ENCODE measurements at regions not wholly inside any gene's neighbourhood (a gene's known extent, or its start where the extent isn't known, plus 50 kb on each side); places are given as distances from the start of the nearest gene placed in this dataset.
A peak's percentile ranks its signal among the peaks of the same experiment; 100 is the strongest.

GRCh38 chr12:58301730-58302122 lies 360.4 kb downstream of the ATP23 start:
- TF ChIP-seq CTCF (IDR thresholded peaks at IDR 0.05; ENCODE audit: unreplicated experiment), result no peak
- intact Hi-C loops (cut with micrococcal nuclease), result no loop called here
- peaks cover 7% of the 10 kb centered on the region for H3K4me1 Mint-ChIP-seq (ENCODE audit: insufficient read depth, unreplicated experiment)
- BruUV-seq (replicated peaks), result no TSS peak
- no peaks in the 10 kb centered on the region for H3K9me3 Mint-ChIP-seq (ENCODE audit: unreplicated experiment)
- no peak overlapping the region for H3K27ac Mint-ChIP-seq (ENCODE audit: low read depth, unreplicated experiment)
- no peaks in the 10 kb centered on the region for H3K36me3 Mint-ChIP-seq (ENCODE audit: insufficient read depth, unreplicated experiment)
- DNase-seq (ENCODE audit: unreplicated experiment), result no peak
- ChIA-PET CTCF (interaction anchor here (1.3 kb wide), 1 partner anchor 10 kb away, joined by 6 read pairs; no protein-coding TSS in a partner anchor), POLR2A (no interaction called here)
- H3K27me3 Mint-ChIP-seq (ENCODE audit: insufficient read depth, unreplicated experiment), result no peaks in the 10 kb centered on the region
- no peak overlapping the region for H3K4me3 Mint-ChIP-seq (ENCODE audit: unreplicated experiment)

DNA sequence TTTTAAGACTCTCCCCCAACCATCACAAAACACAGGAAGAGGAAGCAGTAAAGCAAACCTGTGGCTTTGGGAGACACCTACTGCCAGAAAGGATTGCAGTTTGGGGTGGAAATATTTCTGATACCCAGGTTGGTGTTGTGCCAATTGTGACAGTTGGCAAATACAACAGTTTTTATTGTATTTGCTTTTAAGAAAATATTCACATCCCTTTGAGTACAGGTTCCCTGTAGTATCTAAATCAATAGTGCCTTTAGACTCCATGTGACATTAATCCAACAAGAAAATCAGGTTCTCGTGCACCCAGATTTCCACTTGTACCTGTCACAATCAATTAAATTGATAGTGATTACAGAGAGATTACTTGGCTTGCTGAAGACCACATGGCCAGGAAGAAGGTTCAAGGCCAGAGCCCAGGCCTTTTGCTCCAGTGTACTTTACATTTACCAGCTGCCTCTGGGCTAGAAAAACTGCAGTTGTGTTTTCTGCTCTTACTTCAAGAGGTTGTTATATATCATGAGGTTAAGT lies 361.2 kb downstream of the ATP23 start:
- intact Hi-C loops (cut with micrococcal nuclease), result no loop called here
- peak; percentile 13 for DNase-seq (ENCODE audit: unreplicated experiment)
- BruUV-seq (replicated peaks), result no TSS peak

GRCh38 chr12:58306266-58307000 lies 365.1 kb downstream of the ATP23 start:
- DNase-seq (ENCODE audit: unreplicated experiment), result no peak
- TF ChIP-seq CTCF (IDR thresholded peaks at IDR 0.05; ENCODE audit: unreplicated experiment), result no peak
- no TSS peak for BruUV-seq (replicated peaks)
- Mint-ChIP-seq H3K27me3 (ENCODE audit: insufficient read depth, unreplicated experiment) (no peaks in the 10 kb centered on the region), H3K27ac (ENCODE audit: low read depth, unreplicated experiment) (no peak overlapping the region), H3K4me1 (ENCODE audit: insufficient read depth, unreplicated experiment) (peaks cover 22% of the 10 kb centered on the region), H3K36me3 (ENCODE audit: insufficient read depth, unreplicated experiment) (no peaks in the 10 kb centered on the region), H3K4me3 (ENCODE audit: unreplicated experiment) (no peak overlapping the region), H3K9me3 (ENCODE audit: unreplicated experiment) (no peaks in the 10 kb centered on the region)
- ChIA-PET CTCF (interaction anchor here (0.6 kb wide), 1 partner anchor 172 kb away, joined by 3 read pairs; no protein-coding TSS in a partner anchor), POLR2A (no interaction called here)
- intact Hi-C loops (cut with micrococcal nuclease), result no loop called here

More for the DNA sequence above, 361.2 kb downstream of the ATP23 start:
- no peak overlapping the region for H3K27ac Mint-ChIP-seq (ENCODE audit: low read depth, unreplicated experiment)
- no peak overlapping the region for H3K4me3 Mint-ChIP-seq (ENCODE audit: unreplicated experiment)
- H3K9me3 Mint-ChIP-seq (ENCODE audit: unreplicated experiment), result no peaks in the 10 kb centered on the region
- no peaks in the 10 kb centered on the region for H3K36me3 Mint-ChIP-seq (ENCODE audit: insufficient read depth, unreplicated experiment)
- ChIA-PET CTCF (interaction anchor here (0.7 to 1.1 kb wide), 2 partner anchors 31 to 298 kb away, joined by 3 to 4 read pairs; no protein-coding TSS in a partner anchor), POLR2A (no interaction called here)
- peaks cover 7% of the 10 kb centered on the region for H3K4me1 Mint-ChIP-seq (ENCODE audit: insufficient read depth, unreplicated experiment)
- no peaks in the 10 kb centered on the region for H3K27me3 Mint-ChIP-seq (ENCODE audit: insufficient read depth, unreplicated experiment)
- TF ChIP-seq CTCF (IDR thresholded peaks at IDR 0.05; ENCODE audit: unreplicated experiment), result peak; percentile 7

DNA sequence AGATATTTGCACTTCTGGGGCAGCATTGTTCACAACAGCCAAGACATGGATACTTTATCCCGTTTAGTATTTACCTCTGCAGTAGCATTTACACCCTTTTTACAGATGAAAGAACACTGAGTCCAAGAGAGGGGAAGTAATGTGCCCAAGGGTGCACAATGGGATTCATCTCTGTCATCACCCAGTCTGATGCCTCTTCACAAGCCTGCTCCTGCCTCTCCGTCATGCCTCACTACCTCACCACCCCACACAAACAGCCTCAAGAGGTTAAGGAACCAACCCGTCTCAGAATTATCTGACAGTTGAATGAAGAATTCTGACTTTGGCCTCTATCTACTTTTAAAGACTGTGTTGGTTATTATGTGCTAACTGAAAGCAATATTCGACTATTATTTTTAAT lies 368.4 kb downstream of the ATP23 start:
- H3K9me3 Mint-ChIP-seq (ENCODE audit: unreplicated experiment), result no peaks in the 10 kb centered on the region
- CTCF ChIA-PET, result no interaction called here
- no peaks in the 10 kb centered on the region for H3K36me3 Mint-ChIP-seq (ENCODE audit: insufficient read depth, unreplicated experiment)
- H3K4me1 Mint-ChIP-seq (ENCODE audit: insufficient read depth, unreplicated experiment), result peaks cover 21% of the 10 kb centered on the region
- POLR2A ChIA-PET, result interaction anchor here (1.6 kb wide), 1 partner anchor 27 kb away, joined by 7 read pairs; no protein-coding TSS in a partner anchor
- no peak overlapping the region for H3K27ac Mint-ChIP-seq (ENCODE audit: low read depth, unreplicated experiment)
- H3K27me3 Mint-ChIP-seq (ENCODE audit: insufficient read depth, unreplicated experiment), result no peaks in the 10 kb centered on the region
- BruUV-seq (replicated peaks), result no TSS peak
- no peak for TF ChIP-seq CTCF (IDR thresholded peaks at IDR 0.05; ENCODE audit: unreplicated experiment)
- H3K4me3 Mint-ChIP-seq (ENCODE audit: unreplicated experiment), result no peak overlapping the region
- DNase-seq (ENCODE audit: unreplicated experiment), result peak; percentile 23
- intact Hi-C loops (cut with micrococcal nuclease), result loop anchor here (2.0 kb wide), 1 partner anchor 243 kb away; no protein-coding TSS in a partner anchor

Measured in MCF 10A (cell line).